Heart left ventricle (tissue), 13 donors: ENCODE measurements at regions not wholly inside any gene's neighbourhood (a gene's known extent, or its start where the extent isn't known, plus 50 kb on each side); places are given as distances from the start of the nearest gene placed in this dataset.

Experiments
- POLR2A ChIP-seq, 2 donors: fragments of 450-650 bp; IDR thresholded peaks; one replicate each; pipeline ENCODE4 v1.6.1; 2017; ENCODE audit warnings: antibody characterized with exemption in 2 of 2, mild to moderate bottlenecking in 2 of 2, moderate library complexity in 2 of 2
- TF ChIP-seq, protein P1 (sequence below), 12 donors: fragments of 200-600 bp; sonication (generic) in 4 of 12; IDR thresholded peaks; one replicate each; pipeline versions ENCODE4 v1.5.0 to v1.8.0; 2018 to 2022; ENCODE audit warnings: antibody characterized with exemption in 12 of 12, mild to moderate bottlenecking in 5 of 12
- donor health status: ischemic (EF 13 %, LVEDD 7.1; RV severe dilation, severe dysfunction).
- donor health status: DM: no; HTN: yes; CAD: no.
- donor health status: DM: no; HTN: no; CAD: no.
- donor health status: ischemic (EF 25% LVEDD 6.9; RV normal size, moderate dysfunction).
- donor health status: ischemic (EF 25% LVEDD 5.7; RV mildly dilated, moderate dysfunction).
- donor health status: ischemic (EF 35%, LVEDD 5.7; RV mildly dilated, moderate dysfunction).
- donor health status: nonischemic (EF 11% LVEDD 7.7; RV severe dilation, severe dysfunction).
- donor health status: DM: yes; HTN: yes; CAD: no.
- donor health status: PGD.
- donor health status: ischemic (EF 29% LVEDD 5.4; RV normal size, mild dysfunction).
- donor health status: nonischemic (EF 23%, LVEDD 6.1; RV moderate dilation, normal function).

DNA sequence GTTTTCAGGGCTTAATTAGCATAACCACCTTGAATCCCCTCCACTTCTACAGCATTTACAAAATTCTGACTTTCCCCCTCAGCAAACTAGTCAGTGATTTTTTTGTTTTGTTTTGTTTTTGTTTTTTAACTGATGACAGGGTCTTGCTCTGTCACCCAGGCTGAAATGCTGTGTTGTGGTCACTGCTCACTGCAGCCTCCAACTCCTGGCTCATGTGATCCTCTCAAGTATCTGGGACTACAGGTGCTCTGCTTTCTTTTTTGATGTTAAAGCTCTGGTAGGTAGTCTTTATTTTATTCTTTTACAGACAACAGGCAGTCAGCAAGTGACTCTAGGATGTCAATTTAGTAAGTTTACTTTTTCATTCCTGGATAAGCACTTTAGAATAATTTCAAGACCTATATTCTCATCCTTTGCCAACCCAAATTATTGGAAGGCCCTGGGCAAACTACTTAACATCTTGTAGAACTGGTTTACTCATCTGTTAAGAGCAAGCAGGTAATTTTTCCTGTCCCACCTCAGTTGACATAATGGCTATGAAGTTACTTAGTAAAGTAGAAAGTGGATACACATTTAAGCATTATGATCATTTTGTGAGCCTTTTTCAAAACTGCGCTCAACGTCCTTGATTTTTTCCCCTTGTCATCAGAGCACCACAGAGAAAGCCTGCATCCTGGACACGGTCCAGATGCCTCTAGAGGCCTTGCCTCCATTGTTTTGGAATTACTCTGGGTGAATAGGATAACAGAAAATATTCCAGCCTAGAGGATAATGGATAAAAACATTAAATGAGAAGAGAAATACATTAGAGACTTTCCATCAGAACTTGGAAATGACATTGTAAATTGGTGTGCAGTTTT, 69.9 kb upstream of the NDUFB4 start:
- no peak for TF ChIP-seq POLR2A (IDR thresholded peaks at IDR 0.05)
- TF ChIP-seq, protein P1, sequence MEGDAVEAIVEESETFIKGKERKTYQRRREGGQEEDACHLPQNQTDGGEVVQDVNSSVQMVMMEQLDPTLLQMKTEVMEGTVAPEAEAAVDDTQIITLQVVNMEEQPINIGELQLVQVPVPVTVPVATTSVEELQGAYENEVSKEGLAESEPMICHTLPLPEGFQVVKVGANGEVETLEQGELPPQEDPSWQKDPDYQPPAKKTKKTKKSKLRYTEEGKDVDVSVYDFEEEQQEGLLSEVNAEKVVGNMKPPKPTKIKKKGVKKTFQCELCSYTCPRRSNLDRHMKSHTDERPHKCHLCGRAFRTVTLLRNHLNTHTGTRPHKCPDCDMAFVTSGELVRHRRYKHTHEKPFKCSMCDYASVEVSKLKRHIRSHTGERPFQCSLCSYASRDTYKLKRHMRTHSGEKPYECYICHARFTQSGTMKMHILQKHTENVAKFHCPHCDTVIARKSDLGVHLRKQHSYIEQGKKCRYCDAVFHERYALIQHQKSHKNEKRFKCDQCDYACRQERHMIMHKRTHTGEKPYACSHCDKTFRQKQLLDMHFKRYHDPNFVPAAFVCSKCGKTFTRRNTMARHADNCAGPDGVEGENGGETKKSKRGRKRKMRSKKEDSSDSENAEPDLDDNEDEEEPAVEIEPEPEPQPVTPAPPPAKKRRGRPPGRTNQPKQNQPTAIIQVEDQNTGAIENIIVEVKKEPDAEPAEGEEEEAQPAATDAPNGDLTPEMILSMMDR (IDR thresholded peaks at IDR 0.05), result no peak
